ENCODE measurements at regions not wholly inside any gene's neighbourhood (a gene's known extent, or its start where the extent isn't known, plus 50 kb on each side); places are given as distances from the start of the nearest gene placed in this dataset.
"Not testable (repeated sequence)": the region's sequence is repeated elsewhere in the genome, so short reads cannot be mapped to it uniquely, and the experiment has no call there.

DNA sequence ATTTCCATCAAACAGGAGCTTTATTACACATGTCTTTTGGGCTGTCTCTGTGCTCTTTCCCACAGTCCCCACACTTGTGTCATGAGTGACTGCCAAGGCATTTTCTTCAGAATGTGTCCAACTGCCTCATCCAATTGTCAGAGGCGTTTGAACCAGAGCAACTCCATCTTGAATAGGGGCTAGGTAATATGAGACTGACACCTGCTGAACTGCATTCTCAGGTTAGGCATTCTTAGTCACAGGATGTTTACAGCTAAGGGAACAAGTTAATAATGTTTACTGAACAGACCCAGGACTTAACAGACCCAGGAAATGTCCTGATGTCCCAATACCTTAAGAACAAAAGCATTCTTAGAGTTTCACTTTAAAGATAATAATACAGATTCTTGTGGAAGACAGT lies 595.5 kb downstream of the REEP3 start:
- Histone ChIP-seq H3K27me3 (ENCODE audit: control insufficient read depth, insufficient read depth, low read length) (no peaks in the 10 kb centered on the region), H3K27ac (ENCODE audit: low read depth, low read length) (peak overlapping the region; percentile 50), H3K4me3 (ENCODE audit: low read depth, low read length) (no peak overlapping the region), H3K9me3 (ENCODE audit: control insufficient read depth, insufficient read depth, low read length) (peaks cover 3% of the 10 kb centered on the region; the same call in 1 of the 2 replicates), H3K36me3 (ENCODE audit: control insufficient read depth, insufficient read depth, low read length) (no peaks in the 10 kb centered on the region), H3K4me1 (ENCODE audit: control insufficient read depth, insufficient read depth, low read length) (peaks cover 26% of the 10 kb centered on the region), H3K9ac (ENCODE audit: low read depth, low read length) (no peak overlapping the region)

DNA sequence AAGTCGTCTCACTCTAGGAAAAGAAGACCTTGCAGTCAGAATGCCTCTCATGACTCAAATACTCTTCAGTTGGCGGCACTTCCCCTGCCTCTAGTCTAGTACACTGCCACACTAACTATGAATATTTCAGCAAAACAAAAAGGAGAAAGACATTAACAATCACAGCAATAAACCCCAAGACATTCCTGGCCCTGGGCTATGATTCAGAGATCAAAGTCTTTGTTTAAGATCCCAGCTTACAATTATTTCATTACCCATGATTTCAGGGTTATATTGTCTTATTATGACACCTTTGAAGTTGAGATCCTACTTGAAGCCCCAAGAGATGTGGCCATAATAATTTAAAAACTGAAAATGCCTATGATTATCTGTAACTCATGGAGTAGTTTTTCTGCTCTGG lies 597.5 kb downstream of the REEP3 start:
- H3K9me3 ChIP-seq (ENCODE audit: control insufficient read depth, insufficient read depth, low read length): peaks cover 3% of the 10 kb centered on the region; the same call in 1 of the 2 replicates

DNA sequence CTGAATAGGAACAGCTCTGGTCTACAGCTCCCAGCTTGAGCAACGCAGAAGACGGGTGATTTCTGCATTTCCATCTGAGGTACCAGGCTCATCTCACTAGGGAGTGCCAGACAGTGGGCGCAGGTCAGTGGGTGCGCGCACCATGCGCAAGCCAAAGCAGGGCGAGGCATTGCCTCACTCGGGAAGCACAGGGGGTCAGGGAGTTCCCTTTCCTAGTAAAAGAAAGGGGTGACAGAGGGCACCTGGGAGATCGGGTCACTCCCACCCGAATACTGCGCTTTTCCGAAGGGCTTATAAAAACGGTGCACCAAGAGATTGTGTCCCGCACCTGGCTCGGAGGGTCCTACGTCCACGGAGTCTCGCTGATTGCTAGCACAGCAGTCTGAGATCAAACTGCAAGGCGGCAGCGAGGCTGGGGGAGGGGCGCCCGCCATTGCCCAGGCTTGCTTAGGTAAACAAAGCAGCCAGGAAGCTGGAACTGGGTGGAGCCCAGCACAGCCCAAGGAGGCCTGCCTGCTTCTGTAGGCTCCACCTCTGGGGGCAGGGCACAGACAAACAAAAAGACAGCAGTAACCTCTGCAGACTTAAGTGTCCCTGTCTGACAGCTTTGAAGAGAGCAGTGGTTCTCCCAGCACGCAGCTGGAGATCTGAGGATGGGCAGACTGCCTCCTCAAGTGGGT lies 599.2 kb downstream of the REEP3 start:
- not testable (repeated sequence) for H3K36me3 ChIP-seq (ENCODE audit: control insufficient read depth, insufficient read depth, low read length); H3K9me3 ChIP-seq (ENCODE audit: control insufficient read depth, insufficient read depth, low read length); H3K27me3 ChIP-seq (ENCODE audit: control insufficient read depth, insufficient read depth, low read length); H3K27ac ChIP-seq (ENCODE audit: low read depth, low read length); H3K4me3 ChIP-seq (ENCODE audit: low read depth, low read length); H3K9ac ChIP-seq (ENCODE audit: low read depth, low read length)
- H3K4me1 ChIP-seq (ENCODE audit: control insufficient read depth, insufficient read depth, low read length): peaks cover 16% of the 10 kb centered on the region

More for the DNA sequence above, 597.5 kb downstream of the REEP3 start:
- H3K4me3 ChIP-seq (ENCODE audit: low read depth, low read length): no peak overlapping the region
- no peaks in the 10 kb centered on the region for H3K27me3 ChIP-seq (ENCODE audit: control insufficient read depth, insufficient read depth, low read length)
- H3K4me1 ChIP-seq (ENCODE audit: control insufficient read depth, insufficient read depth, low read length): peaks cover 23% of the 10 kb centered on the region
- no peak overlapping the region for H3K27ac ChIP-seq (ENCODE audit: low read depth, low read length)
- no peaks in the 10 kb centered on the region for H3K36me3 ChIP-seq (ENCODE audit: control insufficient read depth, insufficient read depth, low read length)
- H3K9ac ChIP-seq (ENCODE audit: low read depth, low read length): no peak overlapping the region

- H3K4me1 ChIP-seq (ENCODE audit: control insufficient read depth, insufficient read depth, low read length): peaks cover 25% of the 10 kb centered on the region
- no peaks in the 10 kb centered on the region for H3K27me3 ChIP-seq (ENCODE audit: control insufficient read depth, insufficient read depth, low read length)
- no peaks in the 10 kb centered on the region for H3K9me3 ChIP-seq (ENCODE audit: control insufficient read depth, insufficient read depth, low read length)
- no peak overlapping the region for H3K9ac ChIP-seq (ENCODE audit: low read depth, low read length)
- no peaks in the 10 kb centered on the region for H3K36me3 ChIP-seq (ENCODE audit: control insufficient read depth, insufficient read depth, low read length)
- no peak overlapping the region for H3K4me3 ChIP-seq (ENCODE audit: low read depth, low read length)
- no peak overlapping the region for H3K27ac ChIP-seq (ENCODE audit: low read depth, low read length)
Measured at GRCh38 chr10:64130152-64130551, 609.0 kb downstream of the REEP3 start.

DNA sequence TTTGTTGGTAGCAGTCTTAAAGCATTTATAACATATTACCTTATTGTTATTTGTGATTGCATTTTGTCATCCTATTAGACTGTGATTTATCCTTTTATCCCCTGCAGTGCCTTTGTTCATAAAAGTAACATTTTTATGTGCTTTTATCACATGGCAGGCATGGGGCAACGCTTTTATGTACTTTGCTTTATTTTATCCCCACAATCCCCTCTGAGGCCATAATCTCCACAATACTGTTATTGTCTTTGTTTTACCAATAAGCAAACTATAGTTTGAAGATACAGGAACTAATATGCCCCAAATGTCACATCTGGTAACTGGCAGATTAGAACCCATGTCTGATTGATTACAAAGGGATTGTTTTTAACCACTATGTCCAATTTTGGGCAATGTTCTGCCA lies 613.5 kb downstream of the REEP3 start:
- Histone ChIP-seq H3K27ac (ENCODE audit: low read depth, low read length) (no peak overlapping the region), H3K4me1 (ENCODE audit: control insufficient read depth, insufficient read depth, low read length) (peaks cover 25% of the 10 kb centered on the region), H3K27me3 (ENCODE audit: control insufficient read depth, insufficient read depth, low read length) (no peaks in the 10 kb centered on the region), H3K4me3 (ENCODE audit: low read depth, low read length) (no peak overlapping the region), H3K36me3 (ENCODE audit: control insufficient read depth, insufficient read depth, low read length) (no peaks in the 10 kb centered on the region), H3K9me3 (ENCODE audit: control insufficient read depth, insufficient read depth, low read length) (no peaks in the 10 kb centered on the region), H3K9ac (ENCODE audit: low read depth, low read length) (no peak overlapping the region)

DNA sequence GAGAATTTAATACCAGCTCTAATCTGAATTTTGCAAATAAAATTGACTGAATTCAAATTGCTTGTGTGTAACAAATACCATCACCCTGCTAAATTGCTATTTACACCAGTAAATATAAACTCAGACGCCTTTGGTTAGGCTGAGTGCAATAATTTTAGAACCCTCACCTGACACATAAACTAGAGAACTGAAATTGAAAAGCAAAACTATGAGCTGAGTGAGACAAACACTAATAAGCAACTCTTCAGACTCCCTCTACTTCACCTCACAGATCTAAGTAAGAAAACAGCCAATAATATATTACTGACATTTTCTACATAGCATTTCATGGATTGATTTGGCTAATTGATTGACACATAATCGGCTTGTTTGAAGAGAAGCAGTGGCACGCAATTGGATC lies 621.2 kb downstream of the REEP3 start:
- Histone ChIP-seq H3K4me1 (ENCODE audit: control insufficient read depth, insufficient read depth, low read length) (no peaks in the 10 kb centered on the region), H3K36me3 (ENCODE audit: control insufficient read depth, insufficient read depth, low read length) (no peaks in the 10 kb centered on the region), H3K27ac (ENCODE audit: low read depth, low read length) (no peak overlapping the region), H3K4me3 (ENCODE audit: low read depth, low read length) (no peak overlapping the region), H3K9ac (ENCODE audit: low read depth, low read length) (no peak overlapping the region), H3K27me3 (ENCODE audit: control insufficient read depth, insufficient read depth, low read length) (no peaks in the 10 kb centered on the region), H3K9me3 (ENCODE audit: control insufficient read depth, insufficient read depth, low read length) (no peaks in the 10 kb centered on the region)

GRCh38 chr10:64148607-64149006 lies 627.4 kb downstream of the REEP3 start:
- no peaks in the 10 kb centered on the region for H3K9me3 ChIP-seq (ENCODE audit: control insufficient read depth, insufficient read depth, low read length)
- no peak overlapping the region for H3K4me3 ChIP-seq (ENCODE audit: low read depth, low read length)
- peaks cover 10% of the 10 kb centered on the region for H3K4me1 ChIP-seq (ENCODE audit: control insufficient read depth, insufficient read depth, low read length)
- H3K9ac ChIP-seq (ENCODE audit: low read depth, low read length): no peak overlapping the region
- H3K36me3 ChIP-seq (ENCODE audit: control insufficient read depth, insufficient read depth, low read length): no peaks in the 10 kb centered on the region
- no peaks in the 10 kb centered on the region for H3K27me3 ChIP-seq (ENCODE audit: control insufficient read depth, insufficient read depth, low read length)
- H3K27ac ChIP-seq (ENCODE audit: low read depth, low read length): no peak overlapping the region

DNA sequence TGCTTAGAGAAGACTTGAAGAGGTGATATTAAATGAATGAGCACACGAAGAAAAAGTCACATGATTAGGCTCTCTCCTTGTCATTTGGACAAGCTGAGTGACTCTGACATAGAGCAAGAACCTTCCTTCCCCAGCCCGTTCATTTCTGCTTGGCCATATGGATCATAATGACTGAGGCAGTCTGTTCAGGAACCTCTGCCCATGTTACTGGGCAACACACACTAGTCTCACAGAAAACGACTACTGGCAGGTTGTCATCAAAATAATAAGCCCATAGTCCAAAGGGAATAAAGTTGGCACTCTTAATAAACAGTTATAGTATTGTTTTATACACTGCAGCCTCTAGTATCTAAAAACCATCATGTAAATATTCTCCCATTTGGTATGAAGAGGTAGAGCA lies 635.0 kb downstream of the REEP3 start:
- H3K9me3 ChIP-seq (ENCODE audit: control insufficient read depth, insufficient read depth, low read length): no peaks in the 10 kb centered on the region
- H3K9ac ChIP-seq (ENCODE audit: low read depth, low read length): no peak overlapping the region
- no peak overlapping the region for H3K4me3 ChIP-seq (ENCODE audit: low read depth, low read length)
- no peaks in the 10 kb centered on the region for H3K4me1 ChIP-seq (ENCODE audit: control insufficient read depth, insufficient read depth, low read length)
- no peak overlapping the region for H3K27ac ChIP-seq (ENCODE audit: low read depth, low read length)
- H3K36me3 ChIP-seq (ENCODE audit: control insufficient read depth, insufficient read depth, low read length): no peaks in the 10 kb centered on the region
- no peaks in the 10 kb centered on the region for H3K27me3 ChIP-seq (ENCODE audit: control insufficient read depth, insufficient read depth, low read length)

DNA sequence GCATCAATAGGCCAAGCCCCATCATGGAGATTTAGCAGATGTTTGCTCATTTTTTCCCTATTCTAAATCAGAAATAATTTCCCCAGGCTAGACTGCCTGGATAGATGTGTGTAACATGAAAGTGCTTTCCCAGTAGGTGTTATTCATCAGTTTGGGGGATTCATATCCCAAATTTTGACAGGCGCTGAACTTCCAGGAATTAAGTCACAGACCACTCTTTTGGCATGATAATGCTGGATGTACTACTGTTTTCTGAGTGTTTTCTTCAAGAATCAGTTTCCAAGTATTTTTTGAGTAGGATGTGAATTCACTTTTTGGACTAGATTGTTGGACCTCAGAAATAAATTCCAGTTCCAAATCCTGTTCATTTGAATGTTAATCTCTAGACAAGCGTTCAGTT lies 637.4 kb downstream of the REEP3 start:
- H3K9ac ChIP-seq (ENCODE audit: low read depth, low read length): no peak overlapping the region
- no peak overlapping the region for H3K27ac ChIP-seq (ENCODE audit: low read depth, low read length)
- H3K4me1 ChIP-seq (ENCODE audit: control insufficient read depth, insufficient read depth, low read length): no peaks in the 10 kb centered on the region
- no peaks in the 10 kb centered on the region for H3K36me3 ChIP-seq (ENCODE audit: control insufficient read depth, insufficient read depth, low read length)
- no peaks in the 10 kb centered on the region for H3K27me3 ChIP-seq (ENCODE audit: control insufficient read depth, insufficient read depth, low read length)
- H3K4me3 ChIP-seq (ENCODE audit: low read depth, low read length): no peak overlapping the region
- no peaks in the 10 kb centered on the region for H3K9me3 ChIP-seq (ENCODE audit: control insufficient read depth, insufficient read depth, low read length)

DNA sequence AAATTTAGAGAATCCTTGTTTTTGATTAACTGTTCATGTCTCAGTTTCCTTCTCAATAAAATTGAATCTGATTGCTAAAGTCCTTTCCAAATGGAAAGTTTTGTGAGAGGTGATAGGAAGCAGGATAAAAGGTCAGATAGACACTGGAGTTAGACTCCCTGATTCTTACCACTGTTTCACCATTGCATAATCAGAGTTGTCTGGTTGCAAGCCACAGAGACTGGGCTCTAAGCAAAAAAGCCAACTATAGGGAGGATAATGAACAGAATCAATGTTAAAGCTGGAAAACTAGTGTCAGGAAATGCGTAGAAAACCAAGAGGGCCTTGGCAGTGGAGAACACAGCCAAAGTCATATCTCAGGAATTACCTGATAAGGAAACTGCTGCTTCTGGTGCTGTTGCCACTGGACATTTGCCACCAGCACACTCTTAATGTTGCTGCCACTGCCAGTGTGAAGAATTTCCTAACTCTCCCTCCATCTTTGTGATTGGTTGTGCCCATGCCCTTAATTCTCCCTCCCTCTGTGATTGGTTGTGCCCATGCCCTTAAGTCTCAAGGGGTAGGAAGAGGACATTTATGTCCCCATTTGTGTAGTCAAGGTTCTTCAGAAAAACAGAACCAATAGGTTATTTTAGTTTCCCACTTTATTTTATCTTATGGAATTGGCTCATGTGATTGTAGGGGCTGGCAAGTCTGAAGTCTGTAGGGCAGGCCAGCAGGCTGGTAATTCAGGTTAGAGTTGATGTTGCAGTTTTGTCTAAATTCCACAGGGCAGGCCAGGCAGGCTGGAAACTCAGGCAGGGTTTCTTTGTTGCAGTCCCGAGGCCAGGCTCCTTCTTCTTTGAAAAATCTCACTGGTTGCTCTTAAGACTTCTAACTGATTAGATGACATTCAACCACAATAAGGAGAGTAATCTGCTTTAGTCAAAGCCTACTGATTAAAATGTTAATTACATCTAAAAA lies 639.0 kb downstream of the REEP3 start:
- no peak overlapping the region for H3K4me3 ChIP-seq (ENCODE audit: low read depth, low read length)
- no peak overlapping the region for H3K9ac ChIP-seq (ENCODE audit: low read depth, low read length)
- H3K4me1 ChIP-seq (ENCODE audit: control insufficient read depth, insufficient read depth, low read length): no peaks in the 10 kb centered on the region
- H3K36me3 ChIP-seq (ENCODE audit: control insufficient read depth, insufficient read depth, low read length): no peaks in the 10 kb centered on the region
- no peak overlapping the region for H3K27ac ChIP-seq (ENCODE audit: low read depth, low read length)
- H3K9me3 ChIP-seq (ENCODE audit: control insufficient read depth, insufficient read depth, low read length): no peaks in the 10 kb centered on the region
- no peaks in the 10 kb centered on the region for H3K27me3 ChIP-seq (ENCODE audit: control insufficient read depth, insufficient read depth, low read length)

GRCh38 chr10:64170791-64171190 lies 649.6 kb downstream of the REEP3 start:
- Histone ChIP-seq H3K36me3 (ENCODE audit: control insufficient read depth, insufficient read depth, low read length) (no peaks in the 10 kb centered on the region), H3K9me3 (ENCODE audit: control insufficient read depth, insufficient read depth, low read length) (no peaks in the 10 kb centered on the region; the same call in 1 of the 2 replicates), H3K4me3 (ENCODE audit: low read depth, low read length) (no peak overlapping the region), H3K27me3 (ENCODE audit: control insufficient read depth, insufficient read depth, low read length) (no peaks in the 10 kb centered on the region), H3K9ac (ENCODE audit: low read depth, low read length) (no peak overlapping the region), H3K27ac (ENCODE audit: low read depth, low read length) (no peak overlapping the region), H3K4me1 (ENCODE audit: control insufficient read depth, insufficient read depth, low read length) (no peaks in the 10 kb centered on the region)
